Progenitor cell of endocrine pancreas (in vitro differentiated cells): ENCODE measurements at regions not wholly inside any gene's neighbourhood (a gene's known extent, or its start where the extent isn't known, plus 50 kb on each side); places are given as distances from the start of the nearest gene placed in this dataset.

Experiments
- DNase-seq: peaks from one replicate; pipeline ENCODE4 v3.0.0; 2021; ENCODE audit warnings: low spot score; ENCODE audit not compliant: unreplicated experiment
- H3K27ac Mint-ChIP-seq: 2 replicates; pipeline ENCODE4 v1.8.0; 2021; ENCODE audit warnings: mild to moderate bottlenecking, moderate library complexity, mixed read lengths
- H3K27me3 Mint-ChIP-seq: 2 replicates; pipeline ENCODE4 v1.8.0; 2021; ENCODE audit warnings: mixed read lengths
- H3K36me3 Mint-ChIP-seq: 2 replicates; pipeline ENCODE4 v1.8.0; 2022; ENCODE audit warnings: mixed read lengths; ENCODE audit not compliant: insufficient read depth
- H3K4me1 Mint-ChIP-seq: 2 replicates; pipeline ENCODE4 v1.8.0; 2021; ENCODE audit warnings: low read depth, mixed read lengths
- H3K4me3 Mint-ChIP-seq: 2 replicates; pipeline ENCODE4 v1.8.0; 2021; ENCODE audit warnings: low read depth, mild to moderate bottlenecking, moderate library complexity, mixed read lengths
- H3K9me3 Mint-ChIP-seq: 2 replicates; pipeline ENCODE4 v1.8.0; 2021; ENCODE audit warnings: low read depth, mixed read lengths
- TF ChIP-seq, protein P1 (sequence below): fragments of 200-600 bp; sonication (generic); IDR thresholded peaks from one replicate; pipeline ENCODE4 v1.5.0; 2021; ENCODE audit warnings: antibody characterized with exemption, mild to moderate bottlenecking; ENCODE audit not compliant: unreplicated experiment

DNA sequence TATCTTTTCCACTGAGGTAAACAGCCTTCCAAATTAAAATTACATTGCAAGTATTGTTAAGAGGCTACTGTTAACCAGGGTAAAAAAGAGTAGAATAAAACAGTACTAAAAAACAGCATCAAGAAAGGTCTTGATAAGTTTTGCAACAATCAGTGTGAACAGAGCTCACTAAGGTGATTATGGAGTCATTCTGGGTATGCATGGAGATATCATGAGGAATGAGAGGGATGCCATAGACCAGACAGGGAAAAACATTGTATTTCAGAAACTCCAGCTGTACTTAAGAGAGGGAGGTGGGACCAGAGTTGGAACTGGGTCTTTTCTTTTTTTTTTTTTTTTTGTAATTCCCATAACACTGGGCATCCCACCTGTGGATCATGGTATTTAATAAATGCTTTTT lies 549.6 kb downstream of the INHBA start:
- H3K36me3 Mint-ChIP-seq = no peaks in the 10 kb centered on the region
- H3K27ac Mint-ChIP-seq = no peak overlapping the region
- TF ChIP-seq, protein P1, sequence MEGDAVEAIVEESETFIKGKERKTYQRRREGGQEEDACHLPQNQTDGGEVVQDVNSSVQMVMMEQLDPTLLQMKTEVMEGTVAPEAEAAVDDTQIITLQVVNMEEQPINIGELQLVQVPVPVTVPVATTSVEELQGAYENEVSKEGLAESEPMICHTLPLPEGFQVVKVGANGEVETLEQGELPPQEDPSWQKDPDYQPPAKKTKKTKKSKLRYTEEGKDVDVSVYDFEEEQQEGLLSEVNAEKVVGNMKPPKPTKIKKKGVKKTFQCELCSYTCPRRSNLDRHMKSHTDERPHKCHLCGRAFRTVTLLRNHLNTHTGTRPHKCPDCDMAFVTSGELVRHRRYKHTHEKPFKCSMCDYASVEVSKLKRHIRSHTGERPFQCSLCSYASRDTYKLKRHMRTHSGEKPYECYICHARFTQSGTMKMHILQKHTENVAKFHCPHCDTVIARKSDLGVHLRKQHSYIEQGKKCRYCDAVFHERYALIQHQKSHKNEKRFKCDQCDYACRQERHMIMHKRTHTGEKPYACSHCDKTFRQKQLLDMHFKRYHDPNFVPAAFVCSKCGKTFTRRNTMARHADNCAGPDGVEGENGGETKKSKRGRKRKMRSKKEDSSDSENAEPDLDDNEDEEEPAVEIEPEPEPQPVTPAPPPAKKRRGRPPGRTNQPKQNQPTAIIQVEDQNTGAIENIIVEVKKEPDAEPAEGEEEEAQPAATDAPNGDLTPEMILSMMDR = no peak
- no peak for DNase-seq
- no peaks in the 10 kb centered on the region for H3K27me3 Mint-ChIP-seq
- no peak overlapping the region for H3K4me3 Mint-ChIP-seq
- H3K9me3 Mint-ChIP-seq = peaks cover 3% of the 10 kb centered on the region
- H3K4me1 Mint-ChIP-seq = no peaks in the 10 kb centered on the region

DNA sequence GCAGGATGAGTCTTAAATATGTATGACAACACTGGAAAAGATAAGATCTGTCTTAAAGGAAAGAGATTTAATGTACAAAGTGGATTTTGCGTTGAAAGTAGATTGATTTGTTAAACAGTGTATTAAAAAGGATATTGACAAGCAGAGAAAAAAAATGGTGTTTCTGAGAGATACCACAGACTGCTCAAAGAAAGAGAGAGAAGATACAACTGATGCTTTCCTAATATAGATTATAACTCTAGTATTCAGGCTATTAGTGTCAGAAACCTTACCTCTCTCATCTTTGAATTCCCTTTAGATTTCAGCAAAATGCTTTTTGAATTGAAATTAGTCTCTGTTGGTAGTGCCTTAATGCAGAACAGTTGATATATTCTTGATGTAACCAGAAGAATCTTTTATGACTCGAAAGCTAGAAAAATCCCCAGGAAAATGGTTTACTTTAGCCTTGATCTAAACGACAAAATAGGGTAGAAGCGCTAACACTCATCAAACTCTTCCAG lies 550.7 kb downstream of the INHBA start:
- peaks cover 3% of the 10 kb centered on the region for H3K9me3 Mint-ChIP-seq
- no peak overlapping the region for H3K27ac Mint-ChIP-seq
- no peaks in the 10 kb centered on the region for H3K27me3 Mint-ChIP-seq
- H3K36me3 Mint-ChIP-seq = no peaks in the 10 kb centered on the region
- no peak overlapping the region for H3K4me3 Mint-ChIP-seq
- peaks cover 1% of the 10 kb centered on the region for H3K4me1 Mint-ChIP-seq
- DNase-seq = no peak
- TF ChIP-seq, protein P1 = no peak

DNA sequence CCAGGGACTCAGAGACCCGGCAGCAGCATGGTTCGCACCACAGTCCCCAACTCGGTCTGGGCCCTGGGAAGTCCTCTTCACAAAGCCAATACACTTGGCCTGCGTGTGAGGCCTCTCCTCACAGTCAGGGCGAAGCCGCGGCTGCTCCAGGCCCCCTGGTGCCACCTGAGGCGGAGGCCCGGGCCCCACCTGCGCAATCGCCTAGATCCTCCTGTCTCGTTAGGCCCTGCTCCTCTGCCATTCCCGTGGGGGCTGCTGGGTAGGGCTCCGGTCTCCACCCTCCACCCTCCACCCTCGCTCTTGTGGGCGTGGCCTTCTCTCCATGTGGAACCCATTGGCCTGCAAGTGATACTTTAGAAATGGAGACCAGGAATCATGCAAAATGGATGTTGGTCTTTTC lies 553.3 kb downstream of the INHBA start:
- Mint-ChIP-seq H3K9me3 (peaks cover 3% of the 10 kb centered on the region), H3K27ac (no peak overlapping the region), H3K27me3 (no peaks in the 10 kb centered on the region), H3K4me3 (no peak overlapping the region), H3K36me3 (no peaks in the 10 kb centered on the region), H3K4me1 (peaks cover 1% of the 10 kb centered on the region)
- DNase-seq = no peak
- TF ChIP-seq, protein P1 = no peak

DNA sequence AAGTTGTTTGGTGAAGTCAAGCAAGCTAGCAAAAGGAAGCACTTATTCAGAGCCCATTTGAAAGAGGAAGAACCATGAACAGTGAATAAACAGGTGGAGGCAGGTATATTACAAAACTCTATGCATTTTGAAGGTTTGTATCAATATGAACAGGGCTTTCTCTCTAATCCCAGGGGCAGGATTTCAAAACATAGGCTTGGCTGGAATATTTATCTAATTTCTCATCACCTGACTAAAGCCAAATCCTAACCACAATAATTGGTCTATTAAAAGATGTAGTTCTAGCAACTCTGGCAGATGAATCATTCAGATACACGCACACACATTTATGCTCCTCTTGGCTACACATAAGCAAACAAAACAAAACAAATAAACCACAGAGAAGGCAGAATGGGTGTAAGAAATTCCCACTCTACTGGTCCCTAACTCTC lies 554.4 kb downstream of the INHBA start:
- H3K27ac Mint-ChIP-seq = no peak overlapping the region
- H3K4me1 Mint-ChIP-seq = peaks cover 1% of the 10 kb centered on the region
- no peak for DNase-seq
- no peaks in the 10 kb centered on the region for H3K27me3 Mint-ChIP-seq
- H3K4me3 Mint-ChIP-seq = no peak overlapping the region
- TF ChIP-seq, protein P1 = no peak
- H3K36me3 Mint-ChIP-seq = no peaks in the 10 kb centered on the region
- peaks cover 3% of the 10 kb centered on the region for H3K9me3 Mint-ChIP-seq

DNA sequence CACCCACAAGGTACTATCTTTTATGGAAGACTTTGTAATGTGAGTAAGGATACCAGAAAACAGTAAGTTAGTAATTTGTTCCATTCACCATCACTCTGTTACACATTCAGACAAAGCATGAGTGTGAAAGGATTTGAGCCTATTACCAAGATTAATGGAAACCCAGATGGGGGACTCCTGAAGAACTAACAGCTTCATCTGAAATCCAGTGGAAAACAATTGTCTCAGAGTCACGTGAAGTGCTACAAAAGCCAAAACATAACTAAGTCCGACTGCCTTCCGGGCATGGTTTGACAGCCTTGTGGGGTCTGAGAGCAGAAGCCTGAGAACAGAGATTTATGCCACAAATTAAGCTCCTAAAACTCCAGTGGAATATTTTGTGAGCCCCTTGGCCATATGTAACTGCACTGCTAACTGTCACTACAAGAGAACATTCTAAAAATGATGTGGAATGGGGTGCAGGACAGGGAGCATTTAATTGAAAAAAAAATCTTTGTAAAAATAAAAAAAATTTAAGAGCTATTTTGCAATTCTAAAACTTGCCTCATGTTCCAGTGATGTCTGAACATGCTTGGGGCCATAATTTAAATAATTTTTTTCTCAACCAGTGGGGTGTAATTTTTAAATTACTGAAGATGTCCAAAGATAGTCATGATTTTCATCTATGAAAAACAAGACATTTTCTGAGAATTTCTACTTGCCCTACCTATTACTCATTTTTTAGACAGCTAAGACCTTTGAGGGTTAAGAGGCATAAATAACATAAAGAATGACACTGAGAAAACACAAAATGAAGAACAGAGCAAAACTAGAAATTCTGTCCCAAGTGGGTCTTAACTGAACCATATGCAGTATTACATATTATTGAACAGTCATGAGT lies 555.0 kb downstream of the INHBA start:
- DNase-seq = no peak
- peaks cover 3% of the 10 kb centered on the region for H3K9me3 Mint-ChIP-seq
- no peak overlapping the region for H3K4me3 Mint-ChIP-seq
- H3K27ac Mint-ChIP-seq = no peak overlapping the region
- TF ChIP-seq, protein P1 = no peak
- H3K27me3 Mint-ChIP-seq = no peaks in the 10 kb centered on the region
- peaks cover 1% of the 10 kb centered on the region for H3K4me1 Mint-ChIP-seq
- no peaks in the 10 kb centered on the region for H3K36me3 Mint-ChIP-seq
